Hematopoietic multipotent progenitor cell treated with erythropoietin and hydrocortisone succinate and interleukin-3 and kit ligand, for 4 days (in vitro differentiated cells): ENCODE measurements at regions not wholly inside any gene's neighbourhood (a gene's known extent, or its start where the extent isn't known, plus 50 kb on each side); places are given as distances from the start of the nearest gene placed in this dataset.

Experiments
- DNase-seq: peaks from one replicate; pipeline ENCODE4 v3.0.0-alpha.2; 2015

DNA sequence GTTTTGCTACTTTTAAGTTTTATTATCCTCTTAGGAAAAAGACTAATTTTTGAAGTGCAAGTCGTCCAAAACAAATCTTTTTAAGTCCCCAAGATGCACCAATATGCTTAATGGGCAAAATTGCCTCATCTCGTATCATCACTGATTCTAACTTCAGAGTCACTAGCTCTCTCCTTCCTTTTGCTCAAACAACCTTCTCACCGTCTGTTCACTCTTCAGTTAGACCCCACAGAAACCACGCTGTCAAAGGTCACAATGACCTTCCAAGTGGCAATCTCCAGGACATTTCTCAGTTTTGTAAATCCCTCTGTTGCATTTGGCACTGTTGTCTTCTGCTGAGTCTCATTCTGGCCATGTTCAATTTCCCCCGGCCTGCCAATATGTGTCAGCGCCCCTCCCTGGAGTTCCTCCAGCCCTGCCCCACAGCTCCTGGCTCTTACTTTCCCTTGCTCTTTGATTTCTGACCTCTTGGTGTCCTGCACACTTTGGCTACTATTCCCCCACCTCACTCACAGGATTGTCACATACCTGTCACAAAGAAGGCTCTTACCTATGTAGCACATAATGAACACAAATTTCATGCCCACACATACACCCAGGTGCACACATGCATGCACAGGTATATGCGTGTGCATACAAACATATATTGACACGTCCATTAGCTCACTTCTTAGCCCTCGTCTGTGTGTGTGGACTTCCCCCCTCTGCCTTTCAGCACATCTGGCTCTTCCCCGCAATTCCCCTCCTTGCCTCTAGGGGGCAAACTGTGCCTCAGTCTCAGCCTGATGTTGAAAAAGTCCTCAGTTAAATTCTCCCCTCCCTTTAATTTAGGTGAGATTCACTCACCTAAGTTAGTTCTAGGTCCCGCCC, 354.0 kb upstream of the DUSP10 start:
- DNase-seq, result peak; percentile 74

- no peak for DNase-seq
Measured at GRCh38 chr1:222093518-222093917, 351.6 kb upstream of the DUSP10 start.

DNA sequence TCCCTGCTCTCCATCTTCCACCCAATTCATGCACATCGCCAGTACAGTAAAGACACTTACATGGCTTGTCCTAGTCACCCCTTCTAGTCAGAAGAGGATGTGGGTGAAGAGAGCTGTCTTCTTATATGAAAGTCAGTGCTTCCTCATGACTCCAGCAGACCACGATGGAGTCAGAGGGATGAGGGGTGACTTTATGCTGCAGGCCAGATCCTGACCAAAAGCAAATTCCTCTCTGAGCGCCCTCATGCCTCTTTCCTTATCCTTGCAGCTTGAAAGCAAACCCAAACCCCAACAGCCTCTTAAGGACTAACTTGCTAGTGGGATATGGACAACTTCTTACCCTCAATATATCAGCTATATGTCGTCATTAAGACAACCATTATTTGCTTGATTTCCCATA, 348.2 kb upstream of the DUSP10 start:
- no peak for DNase-seq

- DNase-seq, result no peak
Measured at GRCh38 chr1:222087221-222087920, 345.5 kb upstream of the DUSP10 start.

DNA sequence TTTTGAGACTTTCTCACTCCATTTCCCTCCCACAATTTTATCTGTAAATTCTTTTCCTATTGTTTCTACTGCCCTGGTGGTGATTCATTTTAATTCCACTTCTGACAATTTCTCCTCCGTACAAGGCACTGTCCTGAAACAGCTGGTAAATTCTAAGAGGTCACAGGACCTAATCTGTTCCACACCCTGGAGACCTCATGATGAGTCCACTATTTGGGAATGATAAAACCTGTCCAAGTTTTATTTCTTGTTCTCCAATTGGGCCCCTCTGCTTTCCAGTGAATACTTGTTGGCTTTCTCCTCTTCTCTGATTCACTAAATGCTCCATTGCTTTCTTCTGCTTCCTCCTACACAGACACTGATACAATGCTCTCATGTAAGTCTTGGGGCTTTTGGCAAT, 343.1 kb upstream of the DUSP10 start:
- DNase-seq, result no peak

- no peak for DNase-seq
Measured at GRCh38 chr1:222084048-222084447, 342.2 kb upstream of the DUSP10 start.

DNA sequence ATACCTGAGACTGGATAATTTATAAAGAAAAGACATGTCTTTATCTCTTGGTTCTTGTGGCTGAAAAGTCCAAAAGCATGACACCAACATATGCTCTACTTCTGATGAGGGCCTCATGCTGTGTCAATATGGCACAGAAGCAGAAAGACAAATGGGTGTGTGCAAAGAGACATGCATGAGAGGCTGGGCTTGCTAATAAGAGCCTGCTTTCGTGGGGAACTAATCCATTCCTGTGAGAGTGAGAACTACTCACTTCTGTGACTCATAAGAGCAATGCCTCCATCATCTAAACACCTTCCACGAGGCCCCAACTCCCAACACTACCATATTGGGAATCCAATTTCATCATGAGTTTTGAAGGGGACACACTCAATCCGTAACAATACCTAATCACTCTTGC, 340.0 kb upstream of the DUSP10 start:
- no peak for DNase-seq

DNA sequence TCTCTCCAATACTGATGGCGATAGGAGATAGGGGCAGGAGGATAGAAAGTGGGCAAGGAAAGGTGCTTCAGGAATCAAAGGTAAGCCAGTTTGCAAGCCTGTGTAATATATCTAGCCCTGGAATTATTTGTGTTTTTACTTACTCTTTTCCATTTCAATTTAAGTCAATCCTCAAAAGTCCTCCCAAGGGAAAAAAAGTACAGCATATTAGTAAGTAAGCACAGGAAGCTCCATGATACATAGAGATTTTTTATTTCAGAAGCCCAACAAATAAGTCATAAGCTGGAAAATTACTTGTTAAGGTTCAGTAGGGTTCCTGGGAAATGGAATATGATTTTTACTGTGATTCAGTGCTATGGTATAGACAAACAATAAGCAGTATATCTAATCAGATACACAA, 337.7 kb upstream of the DUSP10 start:
- DNase-seq, result no peak

GRCh38 chr1:222077206-222077605, 335.3 kb upstream of the DUSP10 start:
- no peak for DNase-seq

- DNase-seq, result no peak
Measured at GRCh38 chr1:222074317-222074716, 332.4 kb upstream of the DUSP10 start.

GRCh38 chr1:222073307-222073995, 331.6 kb upstream of the DUSP10 start:
- no peak for DNase-seq

- peak; percentile 20 for DNase-seq
Measured at GRCh38 chr1:222071387-222071786, 329.5 kb upstream of the DUSP10 start.

DNA sequence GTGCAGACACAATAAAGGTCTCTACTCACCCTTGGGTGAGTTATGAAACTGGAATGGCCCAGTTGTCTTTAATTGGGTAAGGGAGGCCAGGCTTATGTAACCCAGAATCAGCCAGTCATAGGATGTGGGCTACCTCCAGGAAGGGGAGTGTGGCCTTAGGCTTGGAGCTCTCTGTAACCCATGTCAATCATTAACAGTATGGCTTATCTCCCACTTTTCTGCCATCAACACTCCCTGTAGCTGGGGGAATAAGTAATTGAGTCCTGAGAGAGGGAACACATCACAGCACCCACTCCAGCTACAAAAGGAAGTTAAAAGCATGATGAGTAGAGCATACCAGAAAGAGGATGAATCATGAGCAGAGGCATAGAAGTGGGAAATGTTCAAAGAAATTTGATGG, 327.0 kb upstream of the DUSP10 start:
- DNase-seq, result peak; percentile 57

DNA sequence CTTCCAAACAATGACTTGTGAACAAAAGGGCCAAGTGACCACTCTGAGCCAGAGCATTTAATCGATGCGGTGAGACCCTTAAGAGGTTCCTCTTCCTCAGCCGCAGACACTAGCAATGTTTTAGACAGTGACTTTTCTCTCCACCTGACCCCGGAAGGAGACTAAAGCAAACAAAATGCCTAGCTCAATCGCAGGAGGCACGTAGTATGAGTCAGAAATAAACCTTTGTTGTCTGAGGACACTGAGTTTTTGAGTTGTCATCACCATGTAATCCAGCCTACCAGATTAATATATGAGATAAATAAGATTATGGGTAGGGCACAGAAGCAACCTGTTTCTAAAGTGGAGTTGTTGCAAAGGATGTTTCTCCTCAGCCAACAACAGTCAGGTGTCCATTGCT, 326.2 kb upstream of the DUSP10 start:
- no peak for DNase-seq

DNA sequence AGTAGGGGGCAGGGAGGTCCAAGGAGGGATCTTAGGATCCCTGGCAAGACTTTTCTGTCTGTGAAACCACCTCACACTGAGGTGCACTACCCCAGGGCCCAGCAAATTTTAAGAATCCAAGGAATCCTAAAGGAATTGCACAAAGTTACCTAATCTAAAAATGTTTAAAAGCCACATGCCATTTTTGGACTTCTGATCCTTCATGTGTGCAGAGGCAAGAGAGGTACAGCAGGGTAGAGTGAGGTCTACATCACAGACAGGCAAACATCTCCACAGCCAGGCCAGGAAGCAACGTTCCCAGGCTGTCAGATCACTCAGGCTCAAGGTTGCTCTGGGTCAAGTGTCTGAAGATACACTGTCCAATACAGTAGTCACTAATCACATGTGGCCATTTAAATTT, 324.6 kb upstream of the DUSP10 start:
- no peak for DNase-seq

GRCh38 chr1:222065234-222065633, 323.3 kb upstream of the DUSP10 start:
- DNase-seq, result no peak

DNA sequence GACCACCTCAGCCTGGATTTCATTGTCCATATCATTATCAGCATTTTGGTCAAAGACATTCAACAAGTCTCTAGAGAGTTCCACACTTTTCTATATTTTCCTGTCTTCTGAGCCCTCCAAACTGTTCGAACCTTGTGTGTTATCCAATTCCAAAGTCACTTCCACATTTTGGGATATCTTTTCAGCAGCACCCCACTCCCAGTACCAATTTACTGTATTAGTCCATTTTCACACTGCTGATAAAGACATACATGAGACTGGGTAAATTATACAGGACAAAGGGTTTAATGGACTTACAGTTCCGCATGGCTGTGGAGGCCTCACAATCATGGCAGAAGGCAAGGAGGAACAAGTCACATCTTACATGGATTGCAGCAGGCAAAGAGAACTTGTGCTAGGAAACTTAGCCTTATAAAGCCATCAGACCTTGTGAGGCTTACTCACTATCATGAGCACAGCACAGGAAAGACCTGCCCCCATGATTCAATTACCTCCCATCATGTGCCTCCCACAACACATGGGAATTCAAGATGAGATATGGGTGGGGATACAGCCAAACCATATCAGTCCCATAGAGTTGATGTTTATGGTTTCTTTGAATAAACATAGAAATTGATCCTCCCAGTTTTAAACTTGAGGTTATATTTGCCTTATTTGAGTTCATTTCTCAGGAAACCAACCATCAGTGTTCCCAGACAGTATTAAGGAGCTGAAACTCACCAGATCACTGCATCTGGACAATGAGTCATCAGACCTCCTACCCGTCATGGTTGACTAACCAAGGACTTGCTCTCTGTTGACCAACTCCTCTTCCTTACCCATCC, 322.7 kb upstream of the DUSP10 start:
- no peak for DNase-seq

- DNase-seq, result no peak
Measured at GRCh38 chr1:222062640-222063039, 320.8 kb upstream of the DUSP10 start.

DNA sequence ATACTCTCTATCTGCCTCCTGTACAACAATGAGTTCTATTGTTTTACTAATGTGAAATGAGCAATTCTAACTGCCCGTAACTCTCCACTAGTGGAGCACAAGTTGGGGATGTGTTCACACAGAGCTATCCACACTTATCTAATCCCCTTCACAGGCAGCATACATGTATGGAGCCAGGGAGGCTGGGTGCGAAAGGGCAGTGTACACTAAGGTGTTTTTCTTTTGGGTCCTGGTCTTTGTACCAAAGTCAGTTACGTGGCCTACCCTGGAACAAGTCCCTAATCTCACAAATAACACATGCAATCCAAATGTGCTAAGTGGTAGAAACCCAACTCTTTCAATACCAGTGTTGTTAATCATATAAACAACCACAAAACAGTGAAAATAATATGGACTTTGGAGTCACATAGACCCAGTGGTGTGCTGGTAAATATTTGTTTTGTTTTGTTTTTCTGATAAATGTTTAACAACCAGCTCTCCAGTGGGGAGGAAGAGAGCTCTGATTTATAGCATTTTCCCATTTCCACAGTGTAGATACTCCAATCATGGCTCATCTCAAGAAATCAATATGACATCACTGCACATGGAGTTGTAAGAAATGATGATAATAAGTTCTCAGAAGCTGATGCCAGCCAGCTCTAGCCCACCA, 319.9 kb upstream of the DUSP10 start:
- no peak for DNase-seq

DNA sequence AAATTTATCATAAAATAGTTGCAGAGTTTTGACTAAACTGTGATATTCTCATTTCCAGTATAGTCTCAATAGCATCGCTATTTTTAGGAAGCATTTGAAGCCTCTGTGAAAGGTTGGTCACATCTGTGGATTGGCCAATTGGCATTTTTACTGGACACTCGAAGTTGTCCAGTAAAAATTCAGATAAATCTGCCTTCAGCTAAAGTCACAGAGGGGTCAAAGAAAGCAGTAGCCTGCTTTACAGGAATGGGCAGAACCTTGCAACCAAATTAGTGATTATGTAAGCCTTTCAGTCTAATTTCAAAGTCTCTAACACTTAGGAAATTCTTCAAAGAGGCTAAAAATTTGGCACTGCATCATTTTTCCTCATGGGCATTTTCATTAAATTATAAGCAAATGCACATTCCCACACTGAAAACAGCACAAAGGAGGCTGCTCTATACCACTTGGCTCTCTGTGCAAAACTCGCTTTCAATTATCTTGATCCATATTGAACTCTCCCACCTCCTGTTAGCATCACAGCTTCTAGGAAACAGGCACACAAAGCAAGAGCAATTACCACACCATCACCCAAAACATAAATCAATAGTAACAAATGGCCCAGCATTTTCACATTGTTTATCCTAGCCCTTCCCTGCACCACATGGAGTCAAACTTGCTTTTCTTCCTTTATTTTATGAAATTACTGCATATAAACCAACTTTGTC, 318.5 kb upstream of the DUSP10 start:
- DNase-seq, result no peak

DNA sequence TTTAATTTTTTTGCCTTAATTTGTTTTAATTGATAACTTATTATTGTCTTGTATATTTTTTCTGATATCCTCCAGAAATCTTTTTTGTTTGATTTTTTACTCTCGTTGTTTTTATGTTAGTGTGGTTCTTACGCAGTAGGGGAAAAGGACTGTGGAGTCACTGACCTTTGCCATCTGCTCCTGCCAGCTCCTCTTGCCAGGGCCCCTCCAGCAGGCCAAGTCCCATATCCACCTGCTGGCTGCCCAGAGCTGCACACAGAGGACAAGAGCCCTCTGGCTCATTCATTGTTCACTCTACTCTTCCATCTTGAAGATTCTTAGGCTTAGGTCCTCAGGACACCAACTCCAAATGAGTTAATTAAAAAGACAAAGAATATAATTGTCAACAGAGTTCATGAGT, 316.4 kb upstream of the DUSP10 start:
- no peak for DNase-seq

DNA sequence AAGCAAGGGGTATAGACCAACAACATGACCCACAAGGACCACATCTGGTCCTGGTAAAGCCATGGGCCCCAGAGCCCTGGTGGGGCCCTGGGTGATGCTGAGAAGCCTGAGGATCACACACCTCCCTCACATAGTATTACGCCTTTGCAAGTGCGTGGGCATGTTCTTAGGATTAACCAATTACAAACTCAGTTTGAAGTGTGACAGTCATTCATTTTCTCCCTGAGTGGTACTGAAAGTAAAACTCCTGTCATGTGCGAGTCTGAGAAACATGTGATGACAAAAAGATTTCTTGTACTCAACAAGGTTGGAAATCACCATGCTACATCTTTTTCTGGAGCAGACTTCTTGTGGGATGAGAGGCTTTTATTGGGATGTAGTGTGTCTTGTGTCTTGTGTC, 315.3 kb upstream of the DUSP10 start:
- DNase-seq, result no peak
